Testis (tissue), 2 donors: ENCODE measurements at regions not wholly inside any gene's neighbourhood (a gene's known extent, or its start where the extent isn't known, plus 50 kb on each side); places are given as distances from the start of the nearest gene placed in this dataset.

Source experiments
- POLR2A ChIP-seq: fragments of 450-650 bp; IDR thresholded peaks from one replicate; pipeline ENCODE4 v1.6.1; 2017; ENCODE audit warnings: antibody characterized with exemption, mild to moderate bottlenecking, moderate library complexity
- TF ChIP-seq, protein P1 (sequence below), 3 experiments: fragments of 450-650 bp in 2 of 3; fragments of 200-600 bp in 1 of 3; sonication (generic) in 1 of 3; IDR thresholded peaks; one replicate each; pipeline ENCODE4 v1.5.1; 2016 to 2019; ENCODE audit warnings: antibody characterized with exemption in 3 of 3, mild to moderate bottlenecking in 2 of 3, moderate library complexity in 1 of 3

DNA sequence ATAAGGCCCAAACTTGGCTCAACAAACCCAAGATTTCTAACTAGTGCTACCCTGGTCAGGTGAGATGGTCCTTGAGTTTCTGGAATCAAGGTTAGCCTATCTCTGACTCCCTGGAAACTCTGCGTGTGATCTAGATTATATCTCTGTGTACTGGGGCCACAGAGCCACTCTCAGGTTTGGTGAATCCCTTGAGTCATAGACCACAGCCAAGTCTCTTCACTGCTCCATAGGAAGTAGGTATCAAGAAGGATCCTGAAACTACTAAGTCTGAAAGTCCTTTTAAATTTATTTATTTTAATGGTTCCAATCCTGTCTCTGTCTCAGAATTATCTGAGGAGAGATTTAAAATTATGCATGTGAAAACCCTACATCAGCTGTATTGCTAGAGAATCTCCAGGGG, 99.1 kb downstream of the TUSC7 start:
- TF ChIP-seq, protein P1, sequence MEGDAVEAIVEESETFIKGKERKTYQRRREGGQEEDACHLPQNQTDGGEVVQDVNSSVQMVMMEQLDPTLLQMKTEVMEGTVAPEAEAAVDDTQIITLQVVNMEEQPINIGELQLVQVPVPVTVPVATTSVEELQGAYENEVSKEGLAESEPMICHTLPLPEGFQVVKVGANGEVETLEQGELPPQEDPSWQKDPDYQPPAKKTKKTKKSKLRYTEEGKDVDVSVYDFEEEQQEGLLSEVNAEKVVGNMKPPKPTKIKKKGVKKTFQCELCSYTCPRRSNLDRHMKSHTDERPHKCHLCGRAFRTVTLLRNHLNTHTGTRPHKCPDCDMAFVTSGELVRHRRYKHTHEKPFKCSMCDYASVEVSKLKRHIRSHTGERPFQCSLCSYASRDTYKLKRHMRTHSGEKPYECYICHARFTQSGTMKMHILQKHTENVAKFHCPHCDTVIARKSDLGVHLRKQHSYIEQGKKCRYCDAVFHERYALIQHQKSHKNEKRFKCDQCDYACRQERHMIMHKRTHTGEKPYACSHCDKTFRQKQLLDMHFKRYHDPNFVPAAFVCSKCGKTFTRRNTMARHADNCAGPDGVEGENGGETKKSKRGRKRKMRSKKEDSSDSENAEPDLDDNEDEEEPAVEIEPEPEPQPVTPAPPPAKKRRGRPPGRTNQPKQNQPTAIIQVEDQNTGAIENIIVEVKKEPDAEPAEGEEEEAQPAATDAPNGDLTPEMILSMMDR (IDR thresholded peaks at IDR 0.05), result no peak
- TF ChIP-seq POLR2A, result no peak
